Keratinocyte (primary cell): ENCODE measurements at regions not wholly inside any gene's neighbourhood (a gene's known extent, or its start where the extent isn't known, plus 50 kb on each side); places are given as distances from the start of the nearest gene placed in this dataset.

Experiments used
- DNase-seq: peaks from one replicate; pipeline ENCODE4 v3.0.0-alpha.2; 2011; ENCODE audit warnings: low read depth, missing footprints, low spot score
- FAIRE-seq: peaks from 2 replicates; lab custom pipeline; 2011; peaks lifted over from hg19 to GRCh38; lab: Jason Lieb, UNC
- H2AFZ ChIP-seq: 2 replicates; pipeline ENCODE4 v1.6.0; 2012; ENCODE audit warnings: low read length, control low read depth, inconsistent platforms; ENCODE audit not compliant: control insufficient read depth
- H3K27ac ChIP-seq: 2 replicates; pipeline ENCODE4 v1.5.1; 2011; ENCODE audit warnings: low read length; ENCODE audit not compliant: control insufficient read depth, insufficient read depth
- H3K27me3 ChIP-seq: 3 replicates; pipeline ENCODE4 v1.6.0; 2011; ENCODE audit warnings: low read length; ENCODE audit not compliant: control insufficient read depth, insufficient read depth; ENCODE audit errors: extremely low read depth
- H3K36me3 ChIP-seq, 2 experiments: 2 replicates in 1 of 2; 3 replicates in 1 of 2; pipeline ENCODE4 v1.5.1; 2011; ENCODE audit warnings: low read length in 2 of 2, mild to moderate bottlenecking in 1 of 2; ENCODE audit not compliant: control insufficient read depth in 2 of 2, insufficient read depth in 2 of 2; ENCODE audit errors: extremely low read depth in 1 of 2
- H3K4me1 ChIP-seq: 3 replicates; pipeline ENCODE4 v1.5.1; 2011; ENCODE audit warnings: low read length; ENCODE audit not compliant: control insufficient read depth, insufficient read depth; ENCODE audit errors: extremely low read depth
- H3K4me2 ChIP-seq: 3 replicates; pipeline ENCODE4 v1.6.0; 2011; ENCODE audit warnings: low read depth, low read length; ENCODE audit not compliant: control insufficient read depth, insufficient read depth; ENCODE audit errors: extremely low read depth
- H3K4me3 ChIP-seq, 3 experiments: fragments of 200-600 bp in 1 of 3; sonication (generic) in 1 of 3; 2 replicates in 2 of 3; 3 replicates in 1 of 3; pipeline ENCODE4 v1.5.1; 2011 to 2016; ENCODE audit warnings: low read length in 3 of 3, mild to moderate bottlenecking in 3 of 3, control low read depth in 2 of 3, inconsistent platforms in 1 of 3, low read depth in 1 of 3, mixed read lengths in 1 of 3, mixed run types in 1 of 3, moderate library complexity in 1 of 3; ENCODE audit not compliant: control insufficient read depth in 2 of 3, insufficient read depth in 2 of 3; ENCODE audit errors: extremely low read depth in 1 of 3
- H3K79me2 ChIP-seq: 2 replicates; pipeline ENCODE4 v1.6.0; 2012; ENCODE audit warnings: low read length; ENCODE audit not compliant: control insufficient read depth, insufficient read depth
- H3K9ac ChIP-seq: 3 replicates; pipeline ENCODE4 v1.6.0; 2011; ENCODE audit warnings: low read length; ENCODE audit not compliant: control insufficient read depth, insufficient read depth; ENCODE audit errors: extremely low read depth
- H3K9me1 ChIP-seq: 3 replicates; pipeline ENCODE4 v1.6.0; 2011; ENCODE audit warnings: low read length; ENCODE audit not compliant: control insufficient read depth, insufficient read depth; ENCODE audit errors: extremely low read depth
- H3K9me3 ChIP-seq: 2 replicates; pipeline ENCODE4 v1.5.1; 2012; ENCODE audit warnings: low read depth, low read length; ENCODE audit not compliant: control insufficient read depth
- H4K20me1 ChIP-seq: 3 replicates; pipeline ENCODE4 v1.6.0; 2011; ENCODE audit warnings: low read length; ENCODE audit not compliant: control insufficient read depth, insufficient read depth; ENCODE audit errors: extremely low read depth
- CTCF ChIP-seq, 3 experiments: IDR thresholded peaks in 1 of 3; conservative IDR thresholded peaks in 1 of 3; optimal IDR thresholded peaks in 1 of 3; 2 replicates in 2 of 3; 3 replicates in 1 of 3; pipeline versions ENCODE3 to v1.5.1; 2011; ENCODE audit warnings: low read length in 3 of 3, mild to moderate bottlenecking in 3 of 3, moderate library complexity in 2 of 3, control low read depth in 1 of 3, inconsistent platforms in 1 of 3; ENCODE audit not compliant: insufficient read depth in 2 of 3; ENCODE audit errors: extremely low read depth in 1 of 3
- EZH2 ChIP-seq: IDR thresholded peaks from one replicate; pipeline ENCODE4 v1.6.1; 2012; ENCODE audit warnings: inconsistent platforms, mild to moderate bottlenecking, low read length, moderate library complexity
- dilution Hi-C: fragments of 300-500 bp; cut with MboI; formaldehyde crosslinking; loops from one replicate; pipeline ENCODE4 v1.7.0; 2020; ENCODE audit warnings: low sequenced_read_pairs; ENCODE audit not compliant: extremely low pct_ligation_motif_present

GRCh38 chr12:90622431-90622830 is 332.5 kb downstream of the CCER1 start:
- Histone ChIP-seq H3K27ac (no peak overlapping the region), H3K9ac (no peak overlapping the region)

GRCh38 chr12:90621927-90622326 is 333.0 kb downstream of the CCER1 start:
- no peak overlapping the region for H2AFZ ChIP-seq
- no peaks in the 10 kb centered on the region for H3K36me3 ChIP-seq
- no peak overlapping the region for H3K4me2 ChIP-seq
- no peak overlapping the region for H3K27ac ChIP-seq
- dilution Hi-C loops, result no loop called here
- no peaks in the 10 kb centered on the region for H3K79me2 ChIP-seq
- no peaks in the 10 kb centered on the region for H3K27me3 ChIP-seq
- FAIRE-seq, result no peak
- no peak overlapping the region for H3K4me3 ChIP-seq
- H3K4me1 ChIP-seq, result peaks cover under 1% of the 10 kb centered on the region
- H3K9me1 ChIP-seq, result no peaks in the 10 kb centered on the region
- no peaks in the 10 kb centered on the region for H3K9me3 ChIP-seq
- no peak overlapping the region for H3K9ac ChIP-seq
- DNase-seq, result no peak
- no peak for TF ChIP-seq EZH2
- no peak for TF ChIP-seq CTCF (optimal IDR thresholded peaks at IDR 0.05 in 1 of 3, IDR thresholded peaks at IDR 0.05 in 1 of 3, conservative IDR thresholded peaks at IDR 0.05 in 1 of 3; ENCODE audit: extremely low read depth in 1 of 3, insufficient read depth in 2 of 3, low read length in 3 of 3)
- no peaks in the 10 kb centered on the region for H4K20me1 ChIP-seq

More at GRCh38 chr12:90622431-90622830, 332.5 kb downstream of the CCER1 start:
- Histone ChIP-seq H3K4me3 (no peak overlapping the region), H4K20me1 (no peaks in the 10 kb centered on the region), H3K9me3 (no peaks in the 10 kb centered on the region), H2AFZ (no peak overlapping the region), H3K4me2 (no peak overlapping the region), H3K36me3 (no peaks in the 10 kb centered on the region), H3K27me3 (no peaks in the 10 kb centered on the region), H3K4me1 (peaks cover 6% of the 10 kb centered on the region), H3K79me2 (no peaks in the 10 kb centered on the region), H3K9me1 (no peaks in the 10 kb centered on the region)
- DNase-seq, result no peak
- dilution Hi-C loops, result no loop called here
- TF ChIP-seq EZH2 (no peak), CTCF (optimal IDR thresholded peaks at IDR 0.05 in 1 of 3, IDR thresholded peaks at IDR 0.05 in 1 of 3, conservative IDR thresholded peaks at IDR 0.05 in 1 of 3; ENCODE audit: extremely low read depth in 1 of 3, insufficient read depth in 2 of 3, low read length in 3 of 3) (no peak)
- no peak for FAIRE-seq
